ENCODE measurements at regions not wholly inside any gene's neighbourhood (a gene's known extent, or its start where the extent isn't known, plus 50 kb on each side); places are given as distances from the start of the nearest gene placed in this dataset.

- no peak for DNase-seq
Measured at GRCh38 chr10:128398118-128398517, 271.9 kb upstream of the MKI67 start.

GRCh38 chr10:128398999-128399398, 272.8 kb upstream of the MKI67 start:
- 91% methylated on average over 1 of the region's 1 CpG for WGBS
- intact Hi-C loops (cut with DNase I): no loop called here

More at GRCh38 chr10:128398118-128398517, 271.9 kb upstream of the MKI67 start:
- no peaks in the 10 kb centered on the region for H3K4me1 ChIP-seq (ENCODE audit: control insufficient read depth, insufficient read depth, low read length)
- WGBS: 78% methylated on average over 8 of the region's 8 CpGs
- intact Hi-C loops (cut with DNase I): no loop called here
- no peaks in the 10 kb centered on the region for H3K9me3 ChIP-seq (ENCODE audit: control insufficient read depth, low read length)
- no peak overlapping the region for H3K27ac ChIP-seq (ENCODE audit: low read length)
- ATAC-seq: no peak
- no peak overlapping the region for H3K4me3 ChIP-seq (ENCODE audit: low read length)
- H3K27me3 ChIP-seq (ENCODE audit: control insufficient read depth, insufficient read depth): no peaks in the 10 kb centered on the region

GRCh38 chr10:128400564-128400963, 274.3 kb upstream of the MKI67 start:
- H3K27ac ChIP-seq (ENCODE audit: low read length): no peak overlapping the region
- no peaks in the 10 kb centered on the region for H3K4me1 ChIP-seq (ENCODE audit: control insufficient read depth, insufficient read depth, low read length)
- intact Hi-C loops (cut with DNase I): no loop called here
- H3K9me3 ChIP-seq (ENCODE audit: control insufficient read depth, low read length): no peaks in the 10 kb centered on the region
- H3K27me3 ChIP-seq (ENCODE audit: control insufficient read depth, insufficient read depth): no peaks in the 10 kb centered on the region
- H3K4me3 ChIP-seq (ENCODE audit: low read length): no peak overlapping the region
- DNase-seq: no peak
- ATAC-seq: no peak
- WGBS: 85% methylated on average over 8 of the region's 8 CpGs

More at GRCh38 chr10:128398999-128399398, 272.8 kb upstream of the MKI67 start:
- no peak overlapping the region for H3K4me3 ChIP-seq (ENCODE audit: low read length)
- no peaks in the 10 kb centered on the region for H3K9me3 ChIP-seq (ENCODE audit: control insufficient read depth, low read length)
- ATAC-seq: no peak
- H3K27me3 ChIP-seq (ENCODE audit: control insufficient read depth, insufficient read depth): no peaks in the 10 kb centered on the region
- no peak overlapping the region for H3K27ac ChIP-seq (ENCODE audit: low read length)
- H3K4me1 ChIP-seq (ENCODE audit: control insufficient read depth, insufficient read depth, low read length): no peaks in the 10 kb centered on the region
- DNase-seq: no peak

GRCh38 chr10:128405450-128405849, 279.2 kb upstream of the MKI67 start:
- Histone ChIP-seq H3K4me3 (ENCODE audit: low read length) (no peak overlapping the region), H3K9me3 (ENCODE audit: control insufficient read depth, low read length) (no peaks in the 10 kb centered on the region), H3K27ac (ENCODE audit: low read length) (no peak overlapping the region), H3K4me1 (ENCODE audit: control insufficient read depth, insufficient read depth, low read length) (no peaks in the 10 kb centered on the region), H3K27me3 (ENCODE audit: control insufficient read depth, insufficient read depth) (no peaks in the 10 kb centered on the region)
- DNase-seq (no peak), ATAC-seq (no peak)
- intact Hi-C loops (cut with DNase I): no loop called here
- WGBS: 81% methylated on average over 8 of the region's 8 CpGs

GRCh38 chr10:128411643-128412042, 285.4 kb upstream of the MKI67 start:
- WGBS: 57% methylated on average over 1 of the region's 1 CpG
- Histone ChIP-seq H3K4me1 (ENCODE audit: control insufficient read depth, insufficient read depth, low read length) (no peaks in the 10 kb centered on the region), H3K4me3 (ENCODE audit: low read length) (no peak overlapping the region), H3K9me3 (ENCODE audit: control insufficient read depth, low read length) (no peaks in the 10 kb centered on the region), H3K27me3 (ENCODE audit: control insufficient read depth, insufficient read depth) (no peaks in the 10 kb centered on the region), H3K27ac (ENCODE audit: low read length) (no peak overlapping the region)
- intact Hi-C loops (cut with DNase I): loop anchor here in 2 of 4 donors (10.0 kb wide), 1 partner anchor 87 kb away; no protein-coding TSS in a partner anchor
- no peak for DNase-seq
- ATAC-seq: no peak

- DNase-seq: no peak
- H3K9me3 ChIP-seq (ENCODE audit: control insufficient read depth, low read length): no peaks in the 10 kb centered on the region
- H3K4me3 ChIP-seq (ENCODE audit: low read length): no peak overlapping the region
- intact Hi-C loops (cut with DNase I): loop anchor here in 2 of 4 donors (10.0 kb wide), 1 partner anchor 90 kb away; no protein-coding TSS in a partner anchor
- H3K4me1 ChIP-seq (ENCODE audit: control insufficient read depth, insufficient read depth, low read length): no peaks in the 10 kb centered on the region
- no peak for ATAC-seq
- H3K27me3 ChIP-seq (ENCODE audit: control insufficient read depth, insufficient read depth): no peaks in the 10 kb centered on the region
- no peak overlapping the region for H3K27ac ChIP-seq (ENCODE audit: low read length)
- WGBS: 67% methylated on average over 5 of the region's 5 CpGs
Measured at GRCh38 chr10:128414568-128414967, 288.3 kb upstream of the MKI67 start.

GRCh38 chr10:128416231-128416630, 290.0 kb upstream of the MKI67 start:
- 74% methylated on average over 6 of the region's 6 CpGs for WGBS
- Histone ChIP-seq H3K4me3 (ENCODE audit: low read length) (no peak overlapping the region), H3K9me3 (ENCODE audit: control insufficient read depth, low read length) (no peaks in the 10 kb centered on the region), H3K27ac (ENCODE audit: low read length) (no peak overlapping the region), H3K4me1 (ENCODE audit: control insufficient read depth, insufficient read depth, low read length) (no peaks in the 10 kb centered on the region), H3K27me3 (ENCODE audit: control insufficient read depth, insufficient read depth) (no peaks in the 10 kb centered on the region)
- intact Hi-C loops (cut with DNase I): loop anchor here in 3 of 4 donors (5.0 to 10.0 kb wide), 2 partner anchors 91 to 149 kb away; no protein-coding TSS in a partner anchor
- ATAC-seq: no peak
- DNase-seq: no peak

GRCh38 chr10:128417826-128418225, 291.6 kb upstream of the MKI67 start:
- Histone ChIP-seq H3K4me3 (ENCODE audit: low read length) (no peak overlapping the region), H3K4me1 (ENCODE audit: control insufficient read depth, insufficient read depth, low read length) (no peaks in the 10 kb centered on the region), H3K27me3 (ENCODE audit: control insufficient read depth, insufficient read depth) (no peaks in the 10 kb centered on the region), H3K27ac (ENCODE audit: low read length) (no peak overlapping the region), H3K9me3 (ENCODE audit: control insufficient read depth, low read length) (no peaks in the 10 kb centered on the region)
- no peak for ATAC-seq
- no peak for DNase-seq
- 77% methylated on average over 3 of the region's 3 CpGs for WGBS
- intact Hi-C loops (cut with DNase I): loop anchor here in 3 of 4 donors (5.0 to 10.0 kb wide), 2 partner anchors 93 to 151 kb away; no protein-coding TSS in a partner anchor

- H3K27me3 ChIP-seq (ENCODE audit: control insufficient read depth, insufficient read depth): no peaks in the 10 kb centered on the region
- no peak for DNase-seq
Measured at GRCh38 chr10:128418819-128419218, 292.6 kb upstream of the MKI67 start.

GRCh38 chr10:128419466-128420019, 293.3 kb upstream of the MKI67 start:
- Histone ChIP-seq H3K4me3 (ENCODE audit: low read length) (no peak overlapping the region), H3K9me3 (ENCODE audit: control insufficient read depth, low read length) (no peaks in the 10 kb centered on the region), H3K27ac (ENCODE audit: low read length) (no peak overlapping the region), H3K27me3 (ENCODE audit: control insufficient read depth, insufficient read depth) (no peaks in the 10 kb centered on the region), H3K4me1 (ENCODE audit: control insufficient read depth, insufficient read depth, low read length) (no peaks in the 10 kb centered on the region)
- 68% methylated on average over 4 of the region's 4 CpGs for WGBS
- ATAC-seq: peak in 1 of 2 donors; percentile 31
- no peak for DNase-seq
- intact Hi-C loops (cut with DNase I): loop anchor here in 3 of 4 donors (5.0 to 10.0 kb wide), 2 partner anchors 95 to 152 kb away; no protein-coding TSS in a partner anchor

More at GRCh38 chr10:128418819-128419218, 292.6 kb upstream of the MKI67 start:
- no peak for ATAC-seq
- intact Hi-C loops (cut with DNase I): loop anchor here in 3 of 4 donors (5.0 to 10.0 kb wide), 2 partner anchors 94 to 152 kb away; no protein-coding TSS in a partner anchor
- no peak overlapping the region for H3K4me3 ChIP-seq (ENCODE audit: low read length)
- H3K27ac ChIP-seq (ENCODE audit: low read length): no peak overlapping the region
- H3K9me3 ChIP-seq (ENCODE audit: control insufficient read depth, low read length): no peaks in the 10 kb centered on the region
- H3K4me1 ChIP-seq (ENCODE audit: control insufficient read depth, insufficient read depth, low read length): no peaks in the 10 kb centered on the region
- WGBS: 65% methylated on average over 5 of the region's 5 CpGs

- Histone ChIP-seq H3K9me3 (ENCODE audit: control insufficient read depth, low read length) (no peaks in the 10 kb centered on the region), H3K27ac (ENCODE audit: low read length) (no peak overlapping the region), H3K4me3 (ENCODE audit: low read length) (no peak overlapping the region), H3K4me1 (ENCODE audit: control insufficient read depth, insufficient read depth, low read length) (no peaks in the 10 kb centered on the region), H3K27me3 (ENCODE audit: control insufficient read depth, insufficient read depth) (no peaks in the 10 kb centered on the region)
- 76% methylated on average over 3 of the region's 3 CpGs for WGBS
- intact Hi-C loops (cut with DNase I): no loop called here
- ATAC-seq (no peak), DNase-seq (no peak)
Measured at GRCh38 chr10:128420623-128421022, 294.4 kb upstream of the MKI67 start.
